Common myeloid progenitor, CD34-positive (primary cell): ENCODE measurements at regions not wholly inside any gene's neighbourhood (a gene's known extent, or its start where the extent isn't known, plus 50 kb on each side); places are given as distances from the start of the nearest gene placed in this dataset.

ENCODE experiments used
- CTCF ChIA-PET: fragments of 350-600 bp; sonication (Branson Sonifier 250); formaldehyde crosslinking; loops from one replicate; lab custom pipeline; 2021; ENCODE audit warnings: antibody characterized with exemption; lab: Charles Lee
- POLR2A ChIA-PET: fragments of 350-600 bp; sonication (Branson Sonifier 250); formaldehyde crosslinking; loops from one replicate; lab custom pipeline; 2021; ENCODE audit warnings: antibody characterized with exemption; lab: Charles Lee
- DNase-seq, 3 donors: peaks; one replicate each; pipeline versions ENCODE4 v3.0.0 to v3.0.0-alpha.2; 2013
- H3K27ac ChIP-seq, 2 experiments: 1 replicate in 1 of 2; 2 replicates in 1 of 2; pipeline ENCODE4 v1.7.0; 2013; ENCODE audit warnings: inconsistent platforms in 2 of 2, low read length in 2 of 2, mild to moderate bottlenecking in 2 of 2, low read depth in 1 of 2, moderate library complexity in 1 of 2; ENCODE audit not compliant: severe bottlenecking in 2 of 2, insufficient read depth in 1 of 2, poor library complexity in 1 of 2
- H3K27me3 ChIP-seq, 5 experiments: replicated peaks in 2 of 5; 1 replicate in 3 of 5; 2 replicates in 2 of 5; pipeline versions ENCODE4 v1.6.1 to v1.7.0; 2013; ENCODE audit warnings: low read length in 4 of 5, mild to moderate bottlenecking in 2 of 5, moderate library complexity in 2 of 5, inconsistent platforms in 1 of 5; ENCODE audit not compliant: insufficient read depth in 5 of 5, control insufficient read depth in 4 of 5
- H3K36me3 ChIP-seq, 4 experiments: 1 replicate in 2 of 4; 2 replicates in 2 of 4; pipeline versions ENCODE4 v1.6.1 to v1.7.0; 2013; ENCODE audit warnings: low read length in 3 of 4, control low read depth in 1 of 4, mild to moderate bottlenecking in 1 of 4; ENCODE audit not compliant: control insufficient read depth in 4 of 4, insufficient read depth in 4 of 4
- H3K4me1 ChIP-seq, 4 experiments: 1 replicate in 3 of 4; 2 replicates in 1 of 4; pipeline versions ENCODE4 v1.6.1 to v1.7.1; 2013; ENCODE audit warnings: low read length in 3 of 4, mild to moderate bottlenecking in 3 of 4, control low read depth in 1 of 4, inconsistent platforms in 1 of 4, moderate library complexity in 1 of 4; ENCODE audit not compliant: control insufficient read depth in 4 of 4, insufficient read depth in 4 of 4; ENCODE audit errors: control extremely low read depth in 1 of 4
- H3K4me3 ChIP-seq, 7 experiments: 1 replicate in 4 of 7; 2 replicates in 3 of 7; pipeline versions ENCODE4 v1.5.1 to v1.7.0; 2013; ENCODE audit warnings: mild to moderate bottlenecking in 7 of 7, low read length in 6 of 7, moderate library complexity in 6 of 7, inconsistent platforms in 2 of 7, low read depth in 2 of 7, control low read depth in 1 of 7; ENCODE audit not compliant: insufficient read depth in 4 of 7, control insufficient read depth in 1 of 7; ENCODE audit errors: extremely low read depth in 1 of 7
- H3K9me3 ChIP-seq, 5 experiments: 1 replicate in 4 of 5; 2 replicates in 1 of 5; pipeline versions ENCODE4 v1.6.1 to v1.7.1; 2013; ENCODE audit warnings: low read length in 4 of 5, mild to moderate bottlenecking in 2 of 5, inconsistent platforms in 1 of 5, low read depth in 1 of 5, moderate library complexity in 1 of 5; ENCODE audit not compliant: control insufficient read depth in 4 of 5, insufficient read depth in 2 of 5; ENCODE audit errors: control extremely low read depth in 1 of 5
- WGBS: methylation state at CpG from one replicate; pipeline ENCODE4 v1.1.5; 2013; ENCODE audit not compliant: insufficient coverage; 5-methylcytosine and 5-hydroxymethylcytosine counted together

DNA sequence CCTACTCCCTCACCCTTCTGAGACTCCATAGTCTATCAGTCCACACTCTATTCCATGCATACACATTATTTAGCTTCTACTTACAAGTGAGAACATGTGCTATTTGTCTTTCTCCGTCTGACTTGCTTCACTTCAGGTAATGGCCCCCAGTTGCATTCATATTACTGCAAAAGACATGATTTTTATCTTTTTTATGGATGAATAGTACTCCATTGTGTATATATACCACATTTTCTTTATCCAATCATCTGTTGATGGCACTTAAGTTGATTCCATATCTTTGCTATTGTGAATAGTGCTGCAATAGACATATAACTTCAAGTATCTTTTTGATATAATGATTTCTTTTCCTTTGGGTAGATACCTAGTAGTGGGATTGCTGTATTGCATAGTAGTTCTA, 171.8 kb downstream of the DACT1 start:
- ChIA-PET POLR2A (no interaction called here), CTCF (no interaction called here)
- no CpG with 5 or more reads among the region's 1 CpG for WGBS
- H3K27me3 ChIP-seq = no peaks in the 10 kb centered on the region
- no peaks in the 10 kb centered on the region for H3K4me1 ChIP-seq
- DNase-seq = no peak
- no peak overlapping the region for H3K4me3 ChIP-seq
- no peaks in the 10 kb centered on the region for H3K36me3 ChIP-seq
- H3K27ac ChIP-seq = no peak overlapping the region
- peaks cover 0 to under 1% (median 0%) of the 10 kb centered on the region in 5 experiments for H3K9me3 ChIP-seq

DNA sequence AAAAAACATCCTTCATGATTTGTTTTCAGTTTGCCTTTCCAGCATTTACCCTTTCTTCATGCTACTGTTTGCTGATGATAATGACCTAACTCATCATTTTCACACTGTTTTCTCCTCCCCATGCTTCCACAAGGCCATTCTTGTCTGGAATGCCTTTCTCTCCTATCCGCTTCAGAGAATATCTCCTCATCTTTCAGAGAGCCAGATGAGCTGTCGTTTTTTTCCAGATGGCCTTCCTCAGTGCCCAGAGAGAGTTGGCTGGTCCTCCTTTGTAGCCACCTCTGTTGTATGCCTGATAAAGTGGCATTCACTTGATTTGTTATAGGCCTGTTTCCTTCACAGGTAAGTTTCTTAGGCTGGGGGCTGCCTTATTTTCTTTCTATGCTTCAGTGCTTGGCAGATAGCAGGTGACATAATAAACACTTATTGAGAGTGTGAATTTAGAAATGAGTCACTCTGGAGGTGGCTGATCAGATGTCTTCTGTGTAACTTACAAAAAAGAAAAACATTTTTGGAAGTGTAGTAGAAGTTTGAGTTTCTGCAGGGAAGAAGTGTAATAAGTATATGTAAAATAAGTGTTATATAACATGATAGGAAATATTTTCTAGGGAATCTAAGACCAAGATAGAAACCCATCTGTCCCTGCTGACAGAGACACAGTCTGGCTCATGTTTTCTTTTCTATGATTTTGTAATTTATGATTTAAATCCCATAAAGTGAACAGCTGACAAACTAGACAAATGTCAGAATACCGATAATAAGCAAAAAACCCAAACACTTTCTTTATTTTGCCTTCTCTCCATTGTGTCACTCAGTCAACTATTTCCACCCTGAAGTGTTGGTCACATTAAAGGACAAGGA, 174.5 kb downstream of the DACT1 start:
- no peaks in the 10 kb centered on the region for H3K4me1 ChIP-seq
- ChIA-PET CTCF (interaction anchor here (1.0 kb wide), 1 partner anchor 10 kb away, joined by 3 read pairs; no protein-coding TSS in a partner anchor), POLR2A (no interaction called here)
- no peak for DNase-seq
- no peak overlapping the region for H3K27ac ChIP-seq
- 92% methylated on average over 2 of the region's 3 CpGs for WGBS
- no peaks in the 10 kb centered on the region for H3K36me3 ChIP-seq
- peaks cover 0 to 3% (median 0%) of the 10 kb centered on the region in 5 experiments for H3K9me3 ChIP-seq
- no peak overlapping the region for H3K4me3 ChIP-seq
- no peaks in the 10 kb centered on the region for H3K27me3 ChIP-seq

DNA sequence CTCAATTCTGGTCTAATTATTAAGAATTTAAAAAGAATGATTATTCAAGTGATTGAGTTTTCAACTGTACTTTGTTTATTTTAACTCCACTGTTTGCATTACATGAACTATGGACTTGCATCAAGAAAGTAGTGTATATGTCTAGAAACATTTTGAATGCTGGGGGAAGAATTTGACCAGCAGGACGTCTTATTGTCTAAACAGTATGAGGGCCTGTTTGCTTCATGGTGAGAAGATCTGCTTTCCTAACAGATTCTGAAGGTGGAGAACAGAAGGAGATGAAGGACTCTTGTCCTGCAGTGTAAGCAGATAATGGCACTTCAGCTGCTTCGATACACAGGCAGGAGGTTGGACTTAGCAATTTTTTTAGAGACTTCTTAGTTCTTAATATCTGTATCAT, 176.0 kb downstream of the DACT1 start:
- ChIA-PET CTCF (no interaction called here), POLR2A (no interaction called here)
- WGBS = 100% methylated on average over 1 of the region's 2 CpGs
- no peak overlapping the region for H3K4me3 ChIP-seq
- peaks cover 0 to 3% (median 0%) of the 10 kb centered on the region in 5 experiments for H3K9me3 ChIP-seq
- no peaks in the 10 kb centered on the region for H3K4me1 ChIP-seq
- no peaks in the 10 kb centered on the region for H3K36me3 ChIP-seq
- no peak for DNase-seq
- H3K27me3 ChIP-seq = no peaks in the 10 kb centered on the region
- H3K27ac ChIP-seq = no peak overlapping the region

DNA sequence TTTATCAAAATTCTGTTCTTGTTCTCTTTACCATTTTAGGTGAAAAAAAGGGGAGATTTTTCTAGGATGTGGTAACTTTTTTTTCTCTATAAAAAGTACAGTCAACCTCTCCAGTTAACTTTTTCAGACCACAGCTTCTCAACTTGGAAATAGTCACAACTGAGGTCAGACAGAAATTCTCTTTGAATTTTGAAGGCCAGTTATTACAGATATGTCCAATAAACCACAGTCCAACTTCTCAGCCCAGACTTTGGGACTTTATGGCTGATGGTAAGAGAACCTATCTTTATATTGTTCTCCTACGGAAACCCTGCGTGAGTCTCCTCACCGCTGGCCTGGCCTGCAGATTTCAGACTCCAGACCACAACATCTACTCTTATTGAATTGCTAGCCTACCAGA, 176.7 kb downstream of the DACT1 start:
- Histone ChIP-seq H3K36me3 (no peaks in the 10 kb centered on the region), H3K4me1 (no peaks in the 10 kb centered on the region), H3K27ac (no peak overlapping the region), H3K4me3 (no peak overlapping the region), H3K9me3 (peaks cover 0 to 3% (median 0%) of the 10 kb centered on the region in 5 experiments), H3K27me3 (no peaks in the 10 kb centered on the region)
- DNase-seq = no peak
- ChIA-PET POLR2A (no interaction called here), CTCF (no interaction called here)
- 100% methylated on average over 2 of the region's 3 CpGs for WGBS

DNA sequence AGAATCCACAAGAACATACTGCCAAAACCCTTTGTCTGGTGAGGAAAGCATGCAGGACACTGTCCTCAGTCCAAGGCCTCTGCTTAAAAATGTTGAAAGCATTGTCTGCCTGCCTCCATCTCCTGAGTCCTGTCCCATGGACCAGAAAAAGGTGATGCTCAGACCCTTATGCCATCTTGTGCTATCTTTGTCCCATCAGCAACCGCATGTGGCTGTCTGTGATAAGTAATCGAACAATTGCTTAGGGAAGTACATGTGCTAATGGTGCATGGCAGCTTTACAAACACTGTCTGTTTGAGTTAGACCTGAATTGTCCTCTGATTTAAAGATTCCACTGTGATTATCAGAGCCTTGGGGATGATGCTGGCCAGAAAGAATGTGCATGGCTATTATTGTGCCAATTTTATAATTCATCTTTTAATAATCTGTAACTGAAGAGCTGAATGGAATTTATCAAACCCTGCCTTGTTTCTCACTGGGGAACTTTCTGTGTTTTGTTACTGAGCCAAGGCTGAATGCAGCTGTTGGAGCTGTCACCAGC, 177.5 kb downstream of the DACT1 start:
- POLR2A ChIA-PET = no interaction called here
- no peak overlapping the region for H3K27ac ChIP-seq
- no peak for DNase-seq
- H3K4me1 ChIP-seq = no peaks in the 10 kb centered on the region
- no peaks in the 10 kb centered on the region for H3K36me3 ChIP-seq
- no peak overlapping the region for H3K4me3 ChIP-seq
- 100% methylated on average over 2 of the region's 2 CpGs for WGBS
- CTCF ChIA-PET = no interaction called here
- no peaks in the 10 kb centered on the region for H3K27me3 ChIP-seq
- peaks cover 0 to 3% (median 0%) of the 10 kb centered on the region in 5 experiments for H3K9me3 ChIP-seq

DNA sequence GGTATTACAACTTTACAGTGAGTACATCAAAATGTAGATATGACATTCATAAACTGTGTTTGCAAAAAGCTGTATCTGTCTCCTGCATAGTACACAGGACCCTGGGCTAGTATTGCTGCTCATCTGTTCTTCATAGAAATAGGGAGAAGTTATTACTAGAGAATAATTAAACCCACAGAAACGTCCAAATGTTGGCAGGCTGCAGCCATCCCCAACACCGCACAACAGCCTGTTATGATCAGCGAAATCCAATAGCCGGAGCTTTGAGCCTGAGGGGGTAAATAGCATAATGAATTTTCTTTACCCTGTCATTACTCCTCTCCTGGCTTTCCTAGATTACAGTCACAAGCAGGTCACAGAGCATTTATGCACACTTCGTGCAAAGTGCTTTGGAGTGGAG, 178.0 kb downstream of the DACT1 start:
- POLR2A ChIA-PET = interaction anchor here (0.6 kb wide), 1 partner anchor 20 kb away, joined by 3 read pairs; no protein-coding TSS in a partner anchor
- peaks cover 0 to 3% (median 0%) of the 10 kb centered on the region in 5 experiments for H3K9me3 ChIP-seq
- H3K4me3 ChIP-seq = no peak overlapping the region
- DNase-seq = no peak
- no peaks in the 10 kb centered on the region for H3K36me3 ChIP-seq
- no peaks in the 10 kb centered on the region for H3K27me3 ChIP-seq
- no peak overlapping the region for H3K27ac ChIP-seq
- CTCF ChIA-PET = no interaction called here
- 90% methylated on average over 3 of the region's 5 CpGs for WGBS
- H3K4me1 ChIP-seq = no peaks in the 10 kb centered on the region
